Ovary (tissue), 3 donors: ENCODE measurements at regions not wholly inside any gene's neighbourhood (a gene's known extent, or its start where the extent isn't known, plus 50 kb on each side); places are given as distances from the start of the nearest gene placed in this dataset.

Source experiments
- EP300 ChIP-seq: sonication (generic); formaldehyde crosslinking; IDR thresholded peaks from one replicate; pipeline ENCODE4 v1.6.1; 2017; ENCODE audit warnings: antibody characterized with exemption
- POLR2A ChIP-seq: fragments of 450-650 bp; IDR thresholded peaks from one replicate; pipeline ENCODE4 v1.6.1; 2017; ENCODE audit warnings: antibody characterized with exemption, mild to moderate bottlenecking, moderate library complexity
- TF ChIP-seq, protein P1 (sequence below), 3 donors: fragments of 450-650 bp in 2 of 3; fragments of 200-600 bp in 1 of 3; IDR thresholded peaks; one replicate each; pipeline versions ENCODE4 v1.5.1 to v1.8.0; 2016 to 2022; ENCODE audit warnings: antibody characterized with exemption in 3 of 3, mild to moderate bottlenecking in 1 of 3
- donor health status: DM: no; HTN: no; CAD: no.

DNA sequence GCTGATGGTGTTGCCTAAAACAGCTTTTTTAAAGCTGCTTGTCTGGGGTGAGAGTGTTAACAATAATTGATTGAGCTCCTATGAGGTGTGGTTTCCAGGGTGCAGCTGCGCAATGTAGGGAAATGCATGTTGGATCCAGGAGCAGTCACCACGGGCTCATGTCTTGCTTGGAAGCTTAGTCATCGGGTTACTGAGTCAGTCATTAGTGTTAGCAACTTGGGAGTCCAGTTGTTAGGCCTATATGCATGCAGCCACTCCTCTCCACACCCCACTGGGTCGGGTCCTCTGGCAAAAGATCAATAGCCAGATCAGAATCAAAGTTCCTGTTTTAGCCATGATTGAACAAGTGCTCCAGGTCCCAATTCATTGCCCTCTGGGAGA, 271.7 kb upstream of the CHD6 start:
- TF ChIP-seq, protein P1, sequence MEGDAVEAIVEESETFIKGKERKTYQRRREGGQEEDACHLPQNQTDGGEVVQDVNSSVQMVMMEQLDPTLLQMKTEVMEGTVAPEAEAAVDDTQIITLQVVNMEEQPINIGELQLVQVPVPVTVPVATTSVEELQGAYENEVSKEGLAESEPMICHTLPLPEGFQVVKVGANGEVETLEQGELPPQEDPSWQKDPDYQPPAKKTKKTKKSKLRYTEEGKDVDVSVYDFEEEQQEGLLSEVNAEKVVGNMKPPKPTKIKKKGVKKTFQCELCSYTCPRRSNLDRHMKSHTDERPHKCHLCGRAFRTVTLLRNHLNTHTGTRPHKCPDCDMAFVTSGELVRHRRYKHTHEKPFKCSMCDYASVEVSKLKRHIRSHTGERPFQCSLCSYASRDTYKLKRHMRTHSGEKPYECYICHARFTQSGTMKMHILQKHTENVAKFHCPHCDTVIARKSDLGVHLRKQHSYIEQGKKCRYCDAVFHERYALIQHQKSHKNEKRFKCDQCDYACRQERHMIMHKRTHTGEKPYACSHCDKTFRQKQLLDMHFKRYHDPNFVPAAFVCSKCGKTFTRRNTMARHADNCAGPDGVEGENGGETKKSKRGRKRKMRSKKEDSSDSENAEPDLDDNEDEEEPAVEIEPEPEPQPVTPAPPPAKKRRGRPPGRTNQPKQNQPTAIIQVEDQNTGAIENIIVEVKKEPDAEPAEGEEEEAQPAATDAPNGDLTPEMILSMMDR (IDR thresholded peaks at IDR 0.05) = no peak
- no peak for TF ChIP-seq EP300
- no peak for TF ChIP-seq POLR2A
